NCI-H2107 treated with DMSO at 0.1 percent for 48 hours (cell line): ENCODE measurements at regions not wholly inside any gene's neighbourhood (a gene's known extent, or its start where the extent isn't known, plus 50 kb on each side); places are given as distances from the start of the nearest gene placed in this dataset.

ENCODE experiments used
- DNase-seq: peaks from one replicate; lab custom pipeline; 2025; ENCODE audit not compliant: unreplicated experiment; lab: John Stamatoyannopoulos, UW

DNA sequence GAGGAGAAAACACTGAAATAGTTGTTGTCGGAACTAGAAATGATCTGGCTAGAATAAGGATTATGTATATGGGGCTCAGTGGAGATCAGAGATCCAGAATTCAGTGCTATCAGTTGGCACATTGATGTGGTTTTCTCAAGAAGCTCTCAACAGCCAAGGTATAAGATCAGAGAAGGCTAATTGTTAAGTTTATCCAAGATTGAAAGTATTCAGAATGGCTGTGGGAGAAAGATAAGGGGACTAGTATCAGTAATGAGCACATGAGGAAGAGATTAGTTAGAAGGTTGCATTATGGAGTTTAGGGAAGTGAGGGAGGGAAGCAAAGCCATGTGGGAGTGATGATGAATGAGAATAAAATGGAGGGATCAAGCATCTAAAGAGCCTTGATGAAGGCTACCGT is 128.1 kb upstream of the MIS18BP1 start:
- no peak for DNase-seq

DNA sequence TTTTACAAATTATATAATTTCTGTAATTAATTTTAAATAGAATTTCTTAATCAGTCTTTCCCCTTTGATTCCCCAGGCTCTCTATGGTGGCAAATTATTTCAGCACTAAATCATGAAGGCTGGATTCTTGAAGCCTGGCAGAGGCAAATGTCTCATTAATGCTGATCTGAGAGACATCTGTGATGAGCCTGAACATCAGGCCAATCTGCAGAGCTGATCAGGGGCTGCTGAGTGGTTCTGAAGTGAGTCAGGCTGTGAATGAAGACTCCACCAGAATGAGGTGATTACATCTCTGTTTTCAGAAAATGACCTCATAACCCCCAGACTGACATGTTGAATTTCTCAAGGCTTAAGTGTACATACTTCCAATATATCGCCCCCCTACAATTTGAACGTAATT is 124.2 kb upstream of the MIS18BP1 start:
- no peak for DNase-seq

DNA sequence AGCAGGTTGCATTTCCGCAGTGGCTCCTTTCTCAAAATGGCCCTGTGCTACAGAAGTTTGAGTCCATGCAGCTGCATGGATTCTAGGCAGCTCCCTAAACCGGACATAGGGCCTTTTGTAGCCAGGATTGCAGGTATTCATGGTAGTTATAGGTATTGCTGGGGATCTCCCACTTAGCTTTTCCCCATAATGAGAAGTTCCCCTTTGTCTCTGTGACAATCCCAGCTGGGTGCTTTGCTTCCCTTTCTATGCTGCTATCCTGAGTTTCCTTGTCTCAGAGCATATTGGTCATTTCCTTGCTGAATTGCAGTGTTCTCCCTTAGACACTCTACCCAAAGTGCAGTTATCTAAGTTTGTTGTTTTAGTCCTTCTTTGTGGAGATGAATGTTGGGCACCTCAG is 120.9 kb upstream of the MIS18BP1 start:
- DNase-seq: no peak

DNA sequence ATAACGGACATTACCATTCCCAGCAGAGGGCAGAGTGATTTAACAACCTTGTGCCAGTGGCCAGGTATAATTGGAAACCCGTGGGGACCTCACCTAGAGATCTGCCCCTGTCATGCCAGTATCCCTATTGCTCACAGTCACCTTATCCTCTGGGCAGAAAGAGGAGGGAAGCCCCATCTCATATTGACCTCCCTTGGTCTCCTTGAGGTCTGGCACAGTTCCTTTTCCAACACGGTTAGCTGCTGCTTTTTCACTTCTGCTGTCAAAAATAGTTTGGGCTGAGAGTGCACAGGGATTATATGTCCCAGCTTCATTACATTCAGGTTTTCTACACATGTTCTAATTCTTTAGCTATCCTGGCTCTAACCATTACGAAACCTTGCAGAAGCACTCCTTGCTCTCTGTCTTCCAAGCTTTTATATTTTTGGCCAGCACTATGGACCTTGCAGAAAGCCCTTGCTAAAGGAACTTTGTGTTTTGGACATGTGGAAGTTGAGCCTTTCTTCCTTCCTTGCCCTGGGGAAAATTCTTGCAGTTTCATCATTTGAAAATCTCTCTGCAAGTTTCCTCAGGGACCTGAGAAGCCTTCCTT is 111.7 kb upstream of the MIS18BP1 start:
- DNase-seq: no peak

DNA sequence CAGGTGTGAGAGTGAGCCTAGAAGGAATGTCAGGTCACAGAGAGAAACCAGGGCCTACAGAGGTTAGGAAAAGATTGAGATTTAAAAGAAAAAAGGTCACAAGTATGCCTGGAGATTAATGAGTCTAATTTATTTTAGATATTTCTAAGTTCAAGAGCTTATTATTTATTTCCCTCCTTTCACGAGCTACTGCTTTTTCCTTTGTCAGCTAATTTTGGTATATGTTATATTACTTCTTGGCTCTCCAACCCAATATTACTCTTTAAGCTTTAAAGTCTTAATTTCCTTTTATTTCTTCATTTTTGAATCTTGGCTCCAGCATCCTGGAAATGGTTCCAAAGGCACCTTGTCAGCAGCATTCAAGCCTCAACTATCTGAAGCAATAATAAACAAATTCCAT is 109.5 kb upstream of the MIS18BP1 start:
- DNase-seq: no peak

DNA sequence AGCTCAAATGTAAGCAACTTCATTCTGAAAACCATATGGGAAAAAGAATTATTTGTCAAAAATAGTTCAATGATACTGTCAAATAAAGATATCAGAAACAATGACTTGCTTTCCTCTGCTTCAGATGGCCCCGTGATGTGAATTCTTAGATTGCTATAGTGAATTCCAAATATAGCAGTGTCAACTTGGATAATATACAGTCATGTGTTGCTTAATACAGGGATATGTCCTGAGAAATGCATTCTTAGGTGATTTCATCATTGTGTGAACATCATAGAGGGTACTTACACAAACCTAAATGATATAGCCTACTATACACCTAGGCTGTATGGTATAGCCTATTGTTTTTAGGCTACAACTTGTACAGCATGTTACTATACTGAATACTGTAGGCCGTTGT is 108.7 kb upstream of the MIS18BP1 start:
- DNase-seq: no peak

DNA sequence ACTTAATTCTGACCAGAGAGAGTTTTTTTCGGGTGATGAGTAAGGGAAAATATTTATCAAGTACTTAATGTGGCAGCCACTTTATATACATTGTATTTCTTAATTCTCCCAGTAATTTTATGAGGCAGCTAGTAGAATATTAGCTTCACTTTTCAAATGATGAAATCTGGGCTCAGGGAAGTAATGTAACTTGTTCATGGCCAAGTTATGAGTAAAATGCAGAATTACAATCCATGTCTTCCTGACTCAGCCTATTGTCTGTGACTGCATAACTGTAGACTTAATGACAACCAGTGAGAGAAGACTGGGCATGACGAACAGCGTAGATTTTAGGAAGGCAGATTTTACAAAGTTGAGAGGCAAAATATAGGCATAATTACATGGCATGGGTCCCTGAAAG is 106.7 kb upstream of the MIS18BP1 start:
- DNase-seq: no peak

DNA sequence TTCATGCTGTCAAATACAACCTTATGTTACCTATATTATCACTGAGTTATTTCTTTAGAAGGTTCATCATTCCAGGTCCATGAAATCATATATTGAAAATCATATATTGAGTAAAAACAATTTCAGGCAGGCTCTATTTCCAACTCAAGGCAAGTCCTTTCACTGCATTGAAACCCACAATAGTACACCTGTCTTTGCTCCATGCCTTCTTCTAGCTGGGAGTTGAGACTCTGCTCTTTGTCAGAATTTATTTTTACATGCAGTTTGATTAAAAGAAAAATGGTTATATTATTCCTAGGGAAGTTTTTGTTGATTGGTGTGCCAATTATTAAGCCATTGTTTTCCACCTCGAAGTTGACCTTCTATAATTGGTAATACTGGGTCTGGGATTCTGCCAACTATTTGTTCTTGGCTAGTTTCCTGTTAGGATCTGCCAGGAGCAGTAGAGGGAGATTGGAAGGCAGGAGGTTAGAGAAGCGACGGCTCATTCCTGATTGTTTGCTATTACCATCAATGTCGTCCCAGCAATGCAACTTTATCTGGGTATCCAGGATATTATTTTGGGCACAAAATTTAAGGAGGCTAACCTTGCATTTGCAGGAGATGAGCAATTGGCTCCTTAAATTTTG is 79.5 kb upstream of the MIS18BP1 start:
- no peak for DNase-seq

DNA sequence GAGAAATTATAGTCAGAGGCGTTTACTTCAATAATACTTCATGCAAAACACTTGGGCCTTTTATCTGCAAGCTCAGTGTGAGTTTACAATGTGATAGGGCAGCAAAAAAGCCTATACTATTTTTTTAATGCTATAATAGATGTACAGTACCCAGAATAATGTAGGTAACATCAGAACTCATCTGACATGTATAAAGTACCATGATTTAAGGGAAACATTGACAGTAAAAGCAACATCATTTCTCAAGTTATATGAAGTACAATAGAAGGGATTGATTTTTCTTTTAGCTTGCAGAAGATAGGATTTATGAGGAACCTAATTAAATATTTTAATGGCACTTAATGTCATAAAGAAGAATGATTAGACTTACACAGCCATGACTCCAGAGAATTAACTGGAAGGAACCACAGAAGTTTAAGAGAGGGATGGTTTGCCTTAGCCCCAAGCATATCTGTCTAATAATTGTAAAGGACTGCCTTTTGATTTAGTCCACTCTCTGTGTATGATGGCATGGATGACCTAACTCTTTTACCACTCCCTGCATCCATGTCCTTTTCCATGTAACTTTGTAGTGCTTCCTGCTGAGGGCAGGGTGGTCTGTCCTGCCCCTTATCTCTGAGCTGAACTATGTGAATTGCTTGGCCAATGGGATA is 55.9 kb upstream of the MIS18BP1 start:
- no peak for DNase-seq
